ENCODE measurements at regions not wholly inside any gene's neighbourhood (a gene's known extent, or its start where the extent isn't known, plus 50 kb on each side); places are given as distances from the start of the nearest gene placed in this dataset.

- Histone ChIP-seq H4K5ac (ENCODE audit: low read depth, low read length) (no peak overlapping the region), H3K14ac (replicated peaks; ENCODE audit: low read depth, low read length) (no peak overlapping the region), H3K4me2 (ENCODE audit: low read depth, low read length) (no peak overlapping the region), H2AFZ (replicated peaks; ENCODE audit: low read length, poor library complexity) (no peak overlapping the region), H2BK120ac (ENCODE audit: low read depth, low read length) (no peak overlapping the region), H3K56ac (ENCODE audit: extremely low read depth, insufficient read depth, low read length) (no peak overlapping the region), H2BK20ac (ENCODE audit: low read depth, low read length) (no peak overlapping the region), H3K4me3 (ENCODE audit: insufficient read depth, low read depth, low read length) (no peak overlapping the region), H4K8ac (ENCODE audit: low read depth in 2 of 2, low read length in 2 of 2) (no peak overlapping the region), H3K9ac (ENCODE audit: low read depth, low read length) (no peak overlapping the region), H4K20me1 (ENCODE audit: insufficient read depth, low read length) (no peaks in the 10 kb centered on the region), H3K4ac (ENCODE audit: low read depth, low read length) (no peak overlapping the region), H3K9me3 (ENCODE audit: control insufficient read depth, insufficient read depth, low read length) (no peaks in the 10 kb centered on the region), H3K36me3 (ENCODE audit: control insufficient read depth, insufficient read depth, low read length) (no peaks in the 10 kb centered on the region), H3K27ac (ENCODE audit: insufficient read depth, low read length) (no peak overlapping the region), H3K9me1 (ENCODE audit: insufficient read depth, low read length) (no peaks in the 10 kb centered on the region), H2AK5ac (ENCODE audit: low read depth, low read length) (no peak overlapping the region), H4K91ac (ENCODE audit: insufficient read depth, low read depth, low read length) (no peak overlapping the region), H3K18ac (ENCODE audit: low read depth, low read length) (no peak overlapping the region; the same call in 1 of the 2 replicates), H3K4me1 (ENCODE audit: control insufficient read depth, insufficient read depth, low read length) (peaks cover 5% of the 10 kb centered on the region; the same call in 1 of the 2 replicates), H3K27me3 (ENCODE audit: control insufficient read depth, insufficient read depth, low read length) (no peaks in the 10 kb centered on the region), H2BK15ac (ENCODE audit: low read depth, low read length) (no peak overlapping the region), H2AK9ac (replicated peaks; ENCODE audit: low read depth, low read length, poor library complexity) (no peak overlapping the region), H3K79me1 (ENCODE audit: low read depth in 1 of 2, low read length in 2 of 2) (no peaks in the 10 kb centered on the region), H3K23ac (ENCODE audit: low read depth, low read length) (no peak overlapping the region), H2BK5ac (ENCODE audit: low read depth, low read length, poor library complexity, severe bottlenecking) (no peak overlapping the region)
- intact Hi-C loops (cut with micrococcal nuclease): no loop called here
- ChIA-PET CTCF (no interaction called here), POLR2A (ENCODE audit: unreplicated experiment) (no interaction called here)
- no peak for ATAC-seq (ENCODE audit: low read depth)
- no peak for DNase-seq
- in situ Hi-C loops (cut with MboI; ENCODE audit: low sequenced_read_pairs): no loop called here
- TF ChIP-seq POLR2A (IDR thresholded peaks at IDR 0.05; ENCODE audit: low read depth, low read length) (no peak), CTCF (conservative IDR thresholded peaks at IDR 0.05; ENCODE audit: low read depth, low read length) (no peak), RCOR1 (IDR thresholded peaks at IDR 0.05; ENCODE audit: insufficient replicate concordance, low read length) (no peak), MAFK (IDR thresholded peaks at IDR 0.05; ENCODE audit: low read depth, low read length) (no peak), RAD21 (IDR thresholded peaks at IDR 0.05; ENCODE audit: low read length) (no peak), FOS (IDR thresholded peaks at IDR 0.05; ENCODE audit: low read depth, low read length) (no peak), RFX5 (IDR thresholded peaks at IDR 0.05; ENCODE audit: low read depth, low read length) (no peak), MXI1 (IDR thresholded peaks at IDR 0.05; ENCODE audit: borderline replicate concordance, low read depth, low read length) (no peak), USF2 (IDR thresholded peaks at IDR 0.05; ENCODE audit: low read depth, low read length) (no peak), CEBPB (IDR thresholded peaks at IDR 0.05; ENCODE audit: low read depth, low read length) (no peak), SMC3 (IDR thresholded peaks at IDR 0.05; ENCODE audit: low read depth, low read length) (no peak), MAZ (IDR thresholded peaks at IDR 0.05; ENCODE audit: borderline replicate concordance, low read depth, low read length) (no peak), BHLHE40 (IDR thresholded peaks at IDR 0.05; ENCODE audit: low read depth, low read length) (no peak), NFE2L2 (IDR thresholded peaks at IDR 0.05; ENCODE audit: low read depth, low read length) (no peak), ELK1 (IDR thresholded peaks at IDR 0.05; ENCODE audit: borderline replicate concordance, low read depth, low read length) (no peak), CHD1 (IDR thresholded peaks at IDR 0.05; ENCODE audit: low read depth, low read length) (no peak)
- dilution Hi-C loops (cut with HindIII; ENCODE audit: low sequenced_read_pairs, unreplicated experiment): no loop called here
- BruUV-seq (replicated peaks): no TSS peak
- WGBS, 2 experiments (ENCODE audit: extremely low coverage in 2 of 2, insufficient read length in 1 of 2): 78% methylated on average over 8 of the region's 21 CpGs; no CpG with 5 or more reads in 1 of the 2 experiments
Observed at GRCh38 chr16:29107299-29107698, 122.4 kb downstream of the LAT start.

Data from IMR-90 (cell line).